ENCODE measurements at regions not wholly inside any gene's neighbourhood (a gene's known extent, or its start where the extent isn't known, plus 50 kb on each side); places are given as distances from the start of the nearest gene placed in this dataset.

DNA sequence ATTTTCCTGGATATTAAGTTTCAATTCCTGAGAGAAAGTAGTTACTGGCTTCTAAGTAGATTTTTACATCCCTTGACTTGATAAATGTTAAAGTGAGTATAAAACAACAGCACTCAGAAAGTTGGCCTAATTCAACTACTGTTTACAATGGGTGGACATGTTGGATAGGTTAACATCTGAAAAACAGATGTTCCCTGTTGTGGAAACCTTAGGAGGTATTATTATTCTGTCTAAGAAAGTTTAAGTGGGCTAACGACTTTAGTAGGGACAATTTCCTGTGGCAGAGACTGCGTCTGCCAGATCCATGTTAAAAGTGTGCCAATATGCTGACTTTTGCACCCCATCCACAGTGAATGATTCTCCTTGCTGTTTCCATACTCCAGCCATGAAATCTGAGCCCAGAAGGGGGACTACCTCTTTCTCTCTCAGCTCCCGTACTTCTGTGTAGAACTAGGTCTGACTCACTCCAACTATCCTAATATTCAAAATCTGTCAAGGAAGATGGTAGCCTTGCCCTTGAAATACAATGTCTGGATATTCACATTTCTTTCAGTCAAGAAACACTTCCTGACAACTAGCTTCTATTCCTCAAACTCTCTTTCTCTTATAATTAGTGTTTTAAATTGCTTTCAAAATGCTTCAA is 327.5 kb upstream of the HNRNPA3 start:
- H3K4me1 ChIP-seq, result no peaks in the 10 kb centered on the region
- DNase-seq, result no peak
- H3K36me3 ChIP-seq, result no peaks in the 10 kb centered on the region
- H3K4me3 ChIP-seq (ENCODE audit: low read depth, low read length), result no peak overlapping the region
- TF ChIP-seq, protein P1, sequence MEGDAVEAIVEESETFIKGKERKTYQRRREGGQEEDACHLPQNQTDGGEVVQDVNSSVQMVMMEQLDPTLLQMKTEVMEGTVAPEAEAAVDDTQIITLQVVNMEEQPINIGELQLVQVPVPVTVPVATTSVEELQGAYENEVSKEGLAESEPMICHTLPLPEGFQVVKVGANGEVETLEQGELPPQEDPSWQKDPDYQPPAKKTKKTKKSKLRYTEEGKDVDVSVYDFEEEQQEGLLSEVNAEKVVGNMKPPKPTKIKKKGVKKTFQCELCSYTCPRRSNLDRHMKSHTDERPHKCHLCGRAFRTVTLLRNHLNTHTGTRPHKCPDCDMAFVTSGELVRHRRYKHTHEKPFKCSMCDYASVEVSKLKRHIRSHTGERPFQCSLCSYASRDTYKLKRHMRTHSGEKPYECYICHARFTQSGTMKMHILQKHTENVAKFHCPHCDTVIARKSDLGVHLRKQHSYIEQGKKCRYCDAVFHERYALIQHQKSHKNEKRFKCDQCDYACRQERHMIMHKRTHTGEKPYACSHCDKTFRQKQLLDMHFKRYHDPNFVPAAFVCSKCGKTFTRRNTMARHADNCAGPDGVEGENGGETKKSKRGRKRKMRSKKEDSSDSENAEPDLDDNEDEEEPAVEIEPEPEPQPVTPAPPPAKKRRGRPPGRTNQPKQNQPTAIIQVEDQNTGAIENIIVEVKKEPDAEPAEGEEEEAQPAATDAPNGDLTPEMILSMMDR (IDR thresholded peaks at IDR 0.05; ENCODE audit: low read depth, low read length), result no peak
- no peaks in the 10 kb centered on the region for H3K27me3 ChIP-seq
- no peaks in the 10 kb centered on the region for H3K9me3 ChIP-seq

DNA sequence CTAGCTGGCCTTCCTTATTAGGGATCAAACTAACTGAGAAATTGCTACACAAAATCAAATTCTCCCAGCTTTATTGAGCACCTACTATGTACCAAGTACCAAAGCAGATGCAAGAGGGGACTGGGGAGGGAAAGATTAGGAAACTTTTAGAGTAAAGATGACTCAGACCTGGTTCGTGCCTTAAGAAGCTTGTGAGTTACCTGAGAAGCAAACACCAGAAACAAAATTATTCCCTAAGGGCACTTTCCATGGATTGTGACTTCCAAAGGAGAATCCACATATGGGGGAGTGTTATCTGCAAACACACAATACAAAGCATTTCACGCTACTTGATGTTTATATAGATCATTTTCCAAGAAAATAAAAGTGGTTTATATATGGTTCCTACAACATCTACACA is 326.9 kb upstream of the HNRNPA3 start:
- Histone ChIP-seq H3K36me3 (no peaks in the 10 kb centered on the region), H3K27me3 (no peaks in the 10 kb centered on the region), H3K4me3 (ENCODE audit: low read depth, low read length) (no peak overlapping the region), H3K4me1 (no peaks in the 10 kb centered on the region), H3K9me3 (no peaks in the 10 kb centered on the region)
- TF ChIP-seq, protein P1 (IDR thresholded peaks at IDR 0.05; ENCODE audit: low read depth, low read length), result no peak
- no peak for DNase-seq

DNA sequence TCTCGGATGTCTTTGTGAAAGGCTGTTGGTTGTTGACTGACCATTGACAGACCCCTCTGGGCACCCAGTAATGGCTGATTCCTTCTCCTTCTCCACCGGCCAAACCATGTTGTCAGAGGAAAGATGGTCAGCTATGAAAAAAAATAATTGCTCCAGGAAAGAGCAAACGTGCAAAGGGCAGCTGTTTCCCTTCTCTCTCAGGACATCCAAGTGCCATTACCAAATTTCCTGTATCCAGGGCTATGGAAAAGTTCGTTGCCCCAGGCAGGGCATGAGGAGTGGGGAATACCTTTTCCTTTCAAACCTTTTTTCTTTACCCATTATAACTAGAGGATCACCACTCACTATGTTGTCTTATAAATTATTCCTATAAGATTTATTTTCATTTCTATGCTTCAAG is 321.5 kb upstream of the HNRNPA3 start:
- no peak for DNase-seq
- TF ChIP-seq, protein P1 (IDR thresholded peaks at IDR 0.05; ENCODE audit: low read depth, low read length), result no peak
- no peaks in the 10 kb centered on the region for H3K36me3 ChIP-seq
- no peaks in the 10 kb centered on the region for H3K27me3 ChIP-seq
- H3K9me3 ChIP-seq, result no peaks in the 10 kb centered on the region
- no peaks in the 10 kb centered on the region for H3K4me1 ChIP-seq
- H3K4me3 ChIP-seq (ENCODE audit: low read depth, low read length), result no peak overlapping the region

GRCh38 chr2:176891857-176892256 is 320.7 kb upstream of the HNRNPA3 start:
- no peak for DNase-seq
- TF ChIP-seq, protein P1 (IDR thresholded peaks at IDR 0.05; ENCODE audit: low read depth, low read length), result no peak
- no peaks in the 10 kb centered on the region for H3K27me3 ChIP-seq
- H3K36me3 ChIP-seq, result no peaks in the 10 kb centered on the region
- no peaks in the 10 kb centered on the region for H3K4me1 ChIP-seq
- H3K9me3 ChIP-seq, result no peaks in the 10 kb centered on the region
- no peak overlapping the region for H3K4me3 ChIP-seq (ENCODE audit: low read depth, low read length)

GRCh38 chr2:176892676-176893226 is 319.8 kb upstream of the HNRNPA3 start:
- no peak for DNase-seq

GRCh38 chr2:176895158-176895557 is 317.4 kb upstream of the HNRNPA3 start:
- TF ChIP-seq, protein P1 (IDR thresholded peaks at IDR 0.05; ENCODE audit: low read depth, low read length), result no peak
- Histone ChIP-seq H3K27me3 (no peaks in the 10 kb centered on the region), H3K36me3 (no peaks in the 10 kb centered on the region), H3K4me1 (no peaks in the 10 kb centered on the region), H3K9me3 (no peaks in the 10 kb centered on the region), H3K4me3 (ENCODE audit: low read depth, low read length) (no peak overlapping the region)
- no peak for DNase-seq

More at GRCh38 chr2:176892676-176893226, 319.8 kb upstream of the HNRNPA3 start:
- Histone ChIP-seq H3K4me1 (no peaks in the 10 kb centered on the region), H3K36me3 (no peaks in the 10 kb centered on the region), H3K4me3 (ENCODE audit: low read depth, low read length) (no peak overlapping the region), H3K9me3 (no peaks in the 10 kb centered on the region), H3K27me3 (no peaks in the 10 kb centered on the region)
- TF ChIP-seq, protein P1 (IDR thresholded peaks at IDR 0.05; ENCODE audit: low read depth, low read length), result no peak
